ENCODE measurements at regions not wholly inside any gene's neighbourhood (a gene's known extent, or its start where the extent isn't known, plus 50 kb on each side); places are given as distances from the start of the nearest gene placed in this dataset.

DNA sequence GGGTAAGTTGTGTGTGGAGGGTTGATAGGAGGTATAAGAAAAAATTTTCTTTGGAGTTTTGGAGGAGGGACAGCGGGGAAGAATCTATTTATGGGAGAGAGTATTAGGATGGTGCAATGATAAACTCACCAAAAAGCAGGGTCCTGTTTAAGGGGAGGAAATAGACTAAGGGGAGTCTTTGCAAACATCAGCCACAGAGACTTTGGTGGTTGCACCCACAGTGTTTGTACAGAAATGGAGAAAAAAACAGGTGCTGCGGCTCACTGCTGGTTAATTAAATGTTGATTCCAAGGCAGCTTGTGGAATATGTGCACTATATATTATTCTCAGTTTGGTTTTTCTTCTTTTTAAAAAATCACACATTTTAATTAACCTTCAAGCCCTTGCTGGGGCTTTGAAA is 182.1 kb downstream of the NECTIN3 start:
- Histone ChIP-seq H3K9me3 (no peaks in the 10 kb centered on the region), H3K4me3 (no peak overlapping the region), H3K4me1 (no peaks in the 10 kb centered on the region), H3K36me3 (no peaks in the 10 kb centered on the region), H3K27me3 (ENCODE audit: low read depth) (no peaks in the 10 kb centered on the region), H3K27ac (no peak overlapping the region)
- TF ChIP-seq, protein P1, sequence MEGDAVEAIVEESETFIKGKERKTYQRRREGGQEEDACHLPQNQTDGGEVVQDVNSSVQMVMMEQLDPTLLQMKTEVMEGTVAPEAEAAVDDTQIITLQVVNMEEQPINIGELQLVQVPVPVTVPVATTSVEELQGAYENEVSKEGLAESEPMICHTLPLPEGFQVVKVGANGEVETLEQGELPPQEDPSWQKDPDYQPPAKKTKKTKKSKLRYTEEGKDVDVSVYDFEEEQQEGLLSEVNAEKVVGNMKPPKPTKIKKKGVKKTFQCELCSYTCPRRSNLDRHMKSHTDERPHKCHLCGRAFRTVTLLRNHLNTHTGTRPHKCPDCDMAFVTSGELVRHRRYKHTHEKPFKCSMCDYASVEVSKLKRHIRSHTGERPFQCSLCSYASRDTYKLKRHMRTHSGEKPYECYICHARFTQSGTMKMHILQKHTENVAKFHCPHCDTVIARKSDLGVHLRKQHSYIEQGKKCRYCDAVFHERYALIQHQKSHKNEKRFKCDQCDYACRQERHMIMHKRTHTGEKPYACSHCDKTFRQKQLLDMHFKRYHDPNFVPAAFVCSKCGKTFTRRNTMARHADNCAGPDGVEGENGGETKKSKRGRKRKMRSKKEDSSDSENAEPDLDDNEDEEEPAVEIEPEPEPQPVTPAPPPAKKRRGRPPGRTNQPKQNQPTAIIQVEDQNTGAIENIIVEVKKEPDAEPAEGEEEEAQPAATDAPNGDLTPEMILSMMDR (IDR thresholded peaks at IDR 0.05): no peak
- DNase-seq: no peak
- intact Hi-C loops (cut with DNase I): no loop called here
- no peak for ATAC-seq

DNA sequence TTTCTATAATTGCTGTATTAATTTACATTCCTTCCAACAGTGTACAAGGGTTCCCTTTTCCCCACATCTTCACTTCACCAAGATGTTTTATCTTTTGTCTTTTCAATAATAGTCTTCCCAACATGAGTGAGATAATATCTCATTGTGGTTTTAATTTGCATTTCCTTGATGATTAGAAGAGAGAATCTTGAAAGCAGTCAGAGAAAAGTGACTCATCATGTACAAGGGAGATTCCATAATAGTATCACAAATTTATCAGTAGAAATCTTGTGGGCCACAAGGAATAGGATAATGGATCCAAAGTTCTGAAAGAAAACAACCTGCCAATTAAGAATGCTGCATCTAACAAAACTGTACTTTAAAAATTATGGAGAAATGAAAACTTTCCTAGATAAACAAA is 189.3 kb downstream of the NECTIN3 start:
- no peaks in the 10 kb centered on the region for H3K36me3 ChIP-seq
- no peak overlapping the region for H3K4me3 ChIP-seq
- DNase-seq (no peak), ATAC-seq (no peak)
- H3K27ac ChIP-seq: no peak overlapping the region
- intact Hi-C loops (cut with DNase I): no loop called here
- H3K9me3 ChIP-seq: no peaks in the 10 kb centered on the region
- TF ChIP-seq, protein P1 (IDR thresholded peaks at IDR 0.05): no peak
- no peaks in the 10 kb centered on the region for H3K27me3 ChIP-seq (ENCODE audit: low read depth)
- H3K4me1 ChIP-seq: no peaks in the 10 kb centered on the region

DNA sequence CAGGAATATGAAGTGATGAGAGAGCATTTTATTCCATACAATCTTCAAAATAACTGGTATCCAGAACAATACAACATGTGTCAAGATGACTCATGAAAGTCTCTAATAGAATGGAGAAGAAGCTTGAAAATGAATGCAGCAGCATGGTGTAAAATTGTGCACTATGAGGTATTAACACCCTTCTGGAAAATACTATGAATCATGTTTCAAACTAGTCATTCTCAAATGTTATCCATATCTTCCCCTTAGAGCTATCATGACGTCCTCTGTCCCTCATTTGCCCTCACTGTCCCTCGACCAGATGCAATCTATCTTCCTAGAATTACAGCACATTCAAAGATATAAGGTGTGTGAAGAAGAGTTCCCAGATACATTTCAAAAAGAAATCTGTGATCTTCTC is 198.2 kb downstream of the NECTIN3 start:
- Histone ChIP-seq H3K27ac (no peak overlapping the region), H3K4me1 (no peaks in the 10 kb centered on the region), H3K4me3 (no peak overlapping the region), H3K36me3 (no peaks in the 10 kb centered on the region), H3K9me3 (no peaks in the 10 kb centered on the region), H3K27me3 (ENCODE audit: low read depth) (no peaks in the 10 kb centered on the region)
- ATAC-seq: no peak
- no peak for DNase-seq
- TF ChIP-seq, protein P1 (IDR thresholded peaks at IDR 0.05): no peak
- intact Hi-C loops (cut with DNase I): no loop called here

DNA sequence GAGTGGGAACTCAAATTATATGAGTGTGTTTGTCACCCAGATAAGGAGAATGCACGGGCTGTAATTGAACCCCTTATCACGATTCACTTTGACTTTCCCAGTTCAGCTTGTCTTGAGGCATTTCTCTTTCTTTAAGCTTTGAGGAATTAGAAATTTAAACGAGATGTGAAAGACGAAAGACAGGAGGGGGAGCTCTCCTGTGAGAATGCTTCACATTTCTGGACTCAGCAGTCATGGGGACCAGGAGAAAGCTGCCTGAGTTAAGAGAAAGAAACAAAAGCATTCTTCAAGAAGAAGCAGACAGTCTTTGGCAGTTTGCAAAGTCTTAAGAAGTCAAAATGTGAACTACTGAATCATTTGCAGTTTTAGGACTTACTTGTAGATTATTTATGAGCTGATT is 205.6 kb downstream of the NECTIN3 start:
- Histone ChIP-seq H3K9me3 (no peaks in the 10 kb centered on the region), H3K27me3 (ENCODE audit: low read depth) (no peaks in the 10 kb centered on the region), H3K4me1 (no peaks in the 10 kb centered on the region), H3K36me3 (no peaks in the 10 kb centered on the region), H3K4me3 (no peak overlapping the region), H3K27ac (no peak overlapping the region)
- no peak for ATAC-seq
- intact Hi-C loops (cut with DNase I): no loop called here
- TF ChIP-seq, protein P1 (IDR thresholded peaks at IDR 0.05): no peak
- DNase-seq: no peak

DNA sequence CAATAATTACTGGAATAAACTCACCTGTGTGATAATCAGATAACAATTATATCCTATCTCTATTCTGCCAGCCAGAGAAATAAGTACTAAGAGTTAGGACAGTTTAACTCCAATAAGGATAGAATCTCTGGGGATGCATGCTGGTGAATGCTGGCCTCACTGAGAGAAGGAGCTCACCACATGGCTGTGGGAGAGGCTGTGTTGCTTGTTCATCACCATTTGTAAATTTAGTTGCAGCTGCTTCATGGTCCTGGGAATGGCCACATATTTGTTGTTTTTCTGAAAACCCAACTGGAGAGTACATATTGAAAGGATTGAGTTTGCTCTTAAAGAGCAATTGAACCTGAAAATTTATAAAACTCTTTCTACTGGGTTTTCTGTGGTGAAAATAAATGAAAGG is 207.3 kb downstream of the NECTIN3 start:
- Histone ChIP-seq H3K4me1 (no peaks in the 10 kb centered on the region), H3K27me3 (ENCODE audit: low read depth) (no peaks in the 10 kb centered on the region), H3K9me3 (no peaks in the 10 kb centered on the region), H3K4me3 (no peak overlapping the region), H3K36me3 (no peaks in the 10 kb centered on the region), H3K27ac (no peak overlapping the region)
- ATAC-seq (no peak), DNase-seq (no peak)
- TF ChIP-seq, protein P1 (IDR thresholded peaks at IDR 0.05): no peak
- intact Hi-C loops (cut with DNase I): no loop called here

DNA sequence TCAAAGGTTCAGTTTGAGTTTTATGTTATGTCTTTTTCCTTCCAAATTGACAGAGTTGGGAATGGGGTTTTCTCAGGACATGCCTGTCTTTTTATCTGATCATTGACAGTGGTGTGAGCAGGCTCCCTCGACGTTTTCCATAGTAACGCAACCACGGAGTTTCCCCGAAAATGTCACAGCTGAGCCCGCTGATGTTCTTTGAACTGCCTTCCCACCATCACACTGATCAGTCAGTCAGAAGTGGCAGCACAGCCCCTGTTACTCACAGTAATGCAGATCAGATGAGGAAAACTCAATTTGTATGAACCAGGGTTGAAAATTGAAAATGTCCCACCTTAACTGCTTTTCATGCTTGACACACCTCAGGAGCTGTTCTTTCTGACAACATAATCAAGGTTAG is 210.4 kb downstream of the NECTIN3 start:
- DNase-seq (no peak), ATAC-seq (no peak)
- no peaks in the 10 kb centered on the region for H3K4me1 ChIP-seq
- TF ChIP-seq, protein P1 (IDR thresholded peaks at IDR 0.05): no peak
- no peaks in the 10 kb centered on the region for H3K27me3 ChIP-seq (ENCODE audit: low read depth)
- no peaks in the 10 kb centered on the region for H3K36me3 ChIP-seq
- intact Hi-C loops (cut with DNase I): no loop called here
- H3K4me3 ChIP-seq: no peak overlapping the region
- H3K27ac ChIP-seq: no peak overlapping the region
- H3K9me3 ChIP-seq: no peaks in the 10 kb centered on the region
